ENCODE measurements at regions not wholly inside any gene's neighbourhood (a gene's known extent, or its start where the extent isn't known, plus 50 kb on each side); places are given as distances from the start of the nearest gene placed in this dataset.

GRCh38 chr2:121018136-121019061 is 266.6 kb downstream of the TFCP2L1 start:
- TF ChIP-seq REST (IDR thresholded peaks at IDR 0.05; ENCODE audit: low read depth) (no peak), ZBTB7A (IDR thresholded peaks at IDR 0.05; ENCODE audit: low read depth) (no peak), RAD21 (IDR thresholded peaks at IDR 0.05; ENCODE audit: low read depth) (no peak), TEAD4 (IDR thresholded peaks at IDR 0.05) (no peak), TCF12 (IDR thresholded peaks at IDR 0.05; ENCODE audit: low read depth) (no peak), EGR1 (IDR thresholded peaks at IDR 0.05) (no peak), CEBPB (IDR thresholded peaks at IDR 0.05) (no peak), TAF1 (IDR thresholded peaks at IDR 0.05; ENCODE audit: low read depth) (no peak), FOXM1 (IDR thresholded peaks at IDR 0.05; ENCODE audit: borderline replicate concordance, low read depth) (no peak), EP300 (IDR thresholded peaks at IDR 0.05; ENCODE audit: borderline replicate concordance) (no peak), NFIC (IDR thresholded peaks at IDR 0.05) (no peak), YY1 (IDR thresholded peaks at IDR 0.05; ENCODE audit: low read depth) (no peak), CREB1 (IDR thresholded peaks at IDR 0.05; ENCODE audit: low read depth) (no peak), MAX (IDR thresholded peaks at IDR 0.05) (no peak)
- TF ChIP-seq, protein P1, sequence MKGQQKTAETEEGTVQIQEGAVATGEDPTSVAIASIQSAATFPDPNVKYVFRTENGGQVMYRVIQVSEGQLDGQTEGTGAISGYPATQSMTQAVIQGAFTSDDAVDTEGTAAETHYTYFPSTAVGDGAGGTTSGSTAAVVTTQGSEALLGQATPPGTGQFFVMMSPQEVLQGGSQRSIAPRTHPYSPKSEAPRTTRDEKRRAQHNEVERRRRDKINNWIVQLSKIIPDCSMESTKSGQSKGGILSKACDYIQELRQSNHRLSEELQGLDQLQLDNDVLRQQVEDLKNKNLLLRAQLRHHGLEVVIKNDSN (IDR thresholded peaks at IDR 0.05) = no peak

DNA sequence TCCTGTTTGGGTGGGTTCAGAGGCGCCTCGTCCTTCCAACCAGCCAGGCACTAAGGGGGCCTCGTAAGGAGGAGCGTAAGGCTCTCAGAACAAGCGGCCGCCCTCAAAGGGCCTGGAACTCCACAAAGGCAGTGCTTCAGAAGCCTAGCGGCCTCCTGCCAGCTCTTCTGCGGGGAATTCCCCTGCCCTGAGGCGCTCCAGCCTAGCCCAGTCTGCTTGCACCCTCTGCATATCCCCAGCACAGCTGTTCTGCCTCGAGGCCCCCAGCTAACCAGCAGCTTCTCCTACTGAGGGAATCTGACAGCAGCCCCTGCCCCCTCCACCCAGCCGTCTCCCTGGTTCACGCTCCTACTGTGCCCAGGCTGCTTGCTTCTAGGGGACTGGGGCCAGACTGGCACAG is 265.9 kb downstream of the TFCP2L1 start:
- no peak for TF ChIP-seq REST (IDR thresholded peaks at IDR 0.05; ENCODE audit: low read depth)
- no peak for TF ChIP-seq TEAD4 (IDR thresholded peaks at IDR 0.05)
- no peak for TF ChIP-seq FOXM1 (IDR thresholded peaks at IDR 0.05; ENCODE audit: borderline replicate concordance, low read depth)
- no peak for TF ChIP-seq EP300 (IDR thresholded peaks at IDR 0.05; ENCODE audit: borderline replicate concordance)
- TF ChIP-seq ZBTB7A (IDR thresholded peaks at IDR 0.05; ENCODE audit: low read depth) = no peak
- TF ChIP-seq TAF1 (IDR thresholded peaks at IDR 0.05; ENCODE audit: low read depth) = no peak
- TF ChIP-seq CEBPB (IDR thresholded peaks at IDR 0.05) = no peak
- TF ChIP-seq MAX (IDR thresholded peaks at IDR 0.05) = no peak
- no peak for TF ChIP-seq CREB1 (IDR thresholded peaks at IDR 0.05; ENCODE audit: low read depth)
- TF ChIP-seq RAD21 (IDR thresholded peaks at IDR 0.05; ENCODE audit: low read depth) = no peak
- TF ChIP-seq, protein P1 (IDR thresholded peaks at IDR 0.05) = no peak
- no peak for TF ChIP-seq YY1 (IDR thresholded peaks at IDR 0.05; ENCODE audit: low read depth)
- TF ChIP-seq TCF12 (IDR thresholded peaks at IDR 0.05; ENCODE audit: low read depth) = no peak
- TF ChIP-seq EGR1 (IDR thresholded peaks at IDR 0.05) = no peak

GRCh38 chr2:121019756-121020155 is 265.2 kb downstream of the TFCP2L1 start:
- TF ChIP-seq ZBTB7A (IDR thresholded peaks at IDR 0.05; ENCODE audit: low read depth) = no peak

DNA sequence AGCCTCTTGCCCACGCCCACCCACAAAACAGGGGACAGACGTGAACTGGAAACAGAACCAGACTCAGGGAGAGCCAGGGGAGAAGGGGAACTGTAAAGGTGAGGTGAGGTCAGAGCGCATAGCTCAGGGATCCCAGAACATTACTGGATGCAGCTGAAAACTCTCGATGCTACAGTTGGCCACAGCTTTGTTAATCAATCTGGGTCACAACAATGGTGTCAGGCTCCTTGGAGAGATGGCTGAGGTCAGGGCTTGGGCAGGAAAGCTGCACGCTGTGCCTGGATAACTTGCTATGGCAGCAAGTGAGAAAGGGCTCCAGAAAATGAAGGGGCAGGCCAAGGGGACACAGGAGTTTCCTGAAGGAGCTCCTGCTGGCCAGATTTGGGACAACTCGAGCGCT is 263.3 kb downstream of the TFCP2L1 start:
- no peak for TF ChIP-seq EGR1 (IDR thresholded peaks at IDR 0.05)
- TF ChIP-seq YY1 (IDR thresholded peaks at IDR 0.05; ENCODE audit: low read depth) = no peak
- TF ChIP-seq TEAD4 (IDR thresholded peaks at IDR 0.05) = no peak
- no peak for TF ChIP-seq EP300 (IDR thresholded peaks at IDR 0.05; ENCODE audit: borderline replicate concordance)
- no peak for TF ChIP-seq CREB1 (IDR thresholded peaks at IDR 0.05; ENCODE audit: low read depth)
- TF ChIP-seq NFIC (IDR thresholded peaks at IDR 0.05) = no peak
- no peak for TF ChIP-seq ZBTB7A (IDR thresholded peaks at IDR 0.05; ENCODE audit: low read depth)
- no peak for TF ChIP-seq REST (IDR thresholded peaks at IDR 0.05; ENCODE audit: low read depth)
- no peak for TF ChIP-seq RAD21 (IDR thresholded peaks at IDR 0.05; ENCODE audit: low read depth)
- no peak for TF ChIP-seq MAX (IDR thresholded peaks at IDR 0.05)
